ENCODE measurements at regions not wholly inside any gene's neighbourhood (a gene's known extent, or its start where the extent isn't known, plus 50 kb on each side); places are given as distances from the start of the nearest gene placed in this dataset.

- Histone ChIP-seq H3K36me3 (no peaks in the 10 kb centered on the region), H3K4me3 (no peak overlapping the region), H3K4me1 (no peaks in the 10 kb centered on the region), H3K27ac (no peak overlapping the region), H3K9me3 (peaks cover 0 to 7% (median 3%) of the 10 kb centered on the region in 12 donors), H3K27me3 (no peaks in the 10 kb centered on the region)
- intact Hi-C loops (cut with DNase I): no loop called here
- ATAC-seq (no peak), DNase-seq (no peak)
- TF ChIP-seq CTCF (IDR thresholded peaks at IDR 0.05) (no peak), POLR2A (IDR thresholded peaks at IDR 0.05) (no peak)
- whole genome bisulfite sequencing, 4 donors: 70 to 84% (median 78%) methylated on average over 5 of the region's 5 CpGs
Observed at GRCh38 chr13:20291675-20292074, 59.6 kb upstream of the GJB6 start.

- 78 to 84% (median 80%) methylated on average over 6 to 7 of the region's 7 CpGs for WGBS, 4 donors
- no peak overlapping the region for H3K27ac ChIP-seq
- intact Hi-C loops (cut with DNase I): no loop called here
- H3K36me3 ChIP-seq: no peaks in the 10 kb centered on the region
- ATAC-seq (no peak), DNase-seq (no peak)
- no peak for TF ChIP-seq CTCF (IDR thresholded peaks at IDR 0.05)
- H3K4me1 ChIP-seq: no peaks in the 10 kb centered on the region
- peaks cover 0 to 13% (median 9%) of the 10 kb centered on the region in 12 donors for H3K9me3 ChIP-seq
- H3K27me3 ChIP-seq: no peaks in the 10 kb centered on the region
- no peak overlapping the region for H3K4me3 ChIP-seq
Observed at GRCh38 chr13:20291037-20291436, 58.9 kb upstream of the GJB6 start.

GRCh38 chr13:20288561-20288960 is 56.4 kb upstream of the GJB6 start:
- no peak overlapping the region for H3K27ac ChIP-seq
- H3K36me3 ChIP-seq: no peaks in the 10 kb centered on the region
- no peak for DNase-seq
- H3K4me3 ChIP-seq: no peak overlapping the region
- no peak for ATAC-seq
- intact Hi-C loops (cut with DNase I): no loop called here
- H3K4me1 ChIP-seq: no peaks in the 10 kb centered on the region
- H3K9me3 ChIP-seq: peaks cover 0 to 38% (median 33%) of the 10 kb centered on the region in 12 donors
- TF ChIP-seq POLR2A (IDR thresholded peaks at IDR 0.05) (no peak), CTCF (IDR thresholded peaks at IDR 0.05) (no peak)
- 27 to 50% (median 42%) methylated on average over 1 of the region's 1 CpG for WGBS, 4 donors
- no peaks in the 10 kb centered on the region for H3K27me3 ChIP-seq

GRCh38 chr13:20287976-20288375 is 55.9 kb upstream of the GJB6 start:
- Histone ChIP-seq H3K9me3 (peaks cover 0 to 44% (median 38%) of the 10 kb centered on the region in 12 donors), H3K36me3 (no peaks in the 10 kb centered on the region), H3K27me3 (no peaks in the 10 kb centered on the region), H3K27ac (no peak overlapping the region), H3K4me3 (no peak overlapping the region), H3K4me1 (no peaks in the 10 kb centered on the region)
- TF ChIP-seq POLR2A (IDR thresholded peaks at IDR 0.05) (no peak), CTCF (IDR thresholded peaks at IDR 0.05) (no peak)
- no peak for DNase-seq
- intact Hi-C loops (cut with DNase I): no loop called here
- no peak for ATAC-seq
- 66 to 76% (median 71%) methylated on average over 1 of the region's 1 CpG for WGBS, 4 donors
